ENCODE measurements at regions not wholly inside any gene's neighbourhood (a gene's known extent, or its start where the extent isn't known, plus 50 kb on each side); places are given as distances from the start of the nearest gene placed in this dataset.
"Not testable (repeated sequence)": the region's sequence is repeated elsewhere in the genome, so short reads cannot be mapped to it uniquely, and the experiment has no call there.

- Histone ChIP-seq H3K27me3 (no peaks in the 10 kb centered on the region), H3K4me1 (no peaks in the 10 kb centered on the region), H3K27ac (no peak overlapping the region), H3K36me3 (no peaks in the 10 kb centered on the region), H3K4me3 (no peak overlapping the region), H3K9me3 (no peaks in the 10 kb centered on the region)
- TF ChIP-seq POLR2A (IDR thresholded peaks at IDR 0.05) (no peak), CTCF (IDR thresholded peaks at IDR 0.05) (no peak), POLR2AphosphoS5 (IDR thresholded peaks at IDR 0.05; ENCODE audit: insufficient read depth in 1 of 2, low read depth in 1 of 2) (no peak)
- intact Hi-C loops (cut with DNase I) = no loop called here
- DNase-seq (ENCODE audit: extremely low spot score in 2 of 2) = no peak
These were observed 90.7 kb downstream of the SCN11A start for GRCh38 chr3:38960953-38961622.

- Histone ChIP-seq H3K27me3 (no peaks in the 10 kb centered on the region), H3K4me1 (no peaks in the 10 kb centered on the region), H3K27ac (no peak overlapping the region), H3K9me3 (no peaks in the 10 kb centered on the region), H3K4me3 (no peak overlapping the region), H3K36me3 (no peaks in the 10 kb centered on the region)
- DNase-seq (ENCODE audit: extremely low spot score in 2 of 2) = no peak
- no peak for TF ChIP-seq POLR2AphosphoS5 (IDR thresholded peaks at IDR 0.05; ENCODE audit: insufficient read depth in 1 of 2, low read depth in 1 of 2)
- no peak for TF ChIP-seq CTCF (IDR thresholded peaks at IDR 0.05)
- no peak for TF ChIP-seq POLR2A (IDR thresholded peaks at IDR 0.05)
- intact Hi-C loops (cut with DNase I) = no loop called here
These were observed 91.6 kb downstream of the SCN11A start for GRCh38 chr3:38960042-38960622.

- no peak for DNase-seq (ENCODE audit: extremely low spot score in 2 of 2)
- TF ChIP-seq POLR2AphosphoS5 (IDR thresholded peaks at IDR 0.05; ENCODE audit: insufficient read depth in 1 of 2, low read depth in 1 of 2) (no peak), CTCF (IDR thresholded peaks at IDR 0.05) (no peak), POLR2A (IDR thresholded peaks at IDR 0.05) (no peak)
- Histone ChIP-seq H3K9me3 (no peaks in the 10 kb centered on the region), H3K36me3 (no peaks in the 10 kb centered on the region), H3K4me1 (no peaks in the 10 kb centered on the region), H3K4me3 (no peak overlapping the region), H3K27me3 (no peaks in the 10 kb centered on the region), H3K27ac (no peak overlapping the region)
- intact Hi-C loops (cut with DNase I) = no loop called here
These were observed 93.6 kb downstream of the SCN11A start for GRCh38 chr3:38958026-38958720.

GRCh38 chr3:38957296-38957695 is 94.4 kb downstream of the SCN11A start:
- H3K4me1 ChIP-seq = no peaks in the 10 kb centered on the region
- no peaks in the 10 kb centered on the region for H3K36me3 ChIP-seq
- no peak overlapping the region for H3K27ac ChIP-seq
- no peak overlapping the region for H3K4me3 ChIP-seq
- H3K9me3 ChIP-seq = no peaks in the 10 kb centered on the region
- H3K27me3 ChIP-seq = no peaks in the 10 kb centered on the region
- intact Hi-C loops (cut with DNase I) = no loop called here
- TF ChIP-seq CTCF (IDR thresholded peaks at IDR 0.05) (no peak), POLR2AphosphoS5 (IDR thresholded peaks at IDR 0.05; ENCODE audit: insufficient read depth in 1 of 2, low read depth in 1 of 2) (no peak), POLR2A (IDR thresholded peaks at IDR 0.05) (no peak)
- DNase-seq (ENCODE audit: extremely low spot score in 2 of 2) = no peak

- H3K9me3 ChIP-seq = no peaks in the 10 kb centered on the region
- no peaks in the 10 kb centered on the region for H3K27me3 ChIP-seq
- TF ChIP-seq POLR2A (IDR thresholded peaks at IDR 0.05) (no peak), CTCF (IDR thresholded peaks at IDR 0.05) (no peak), POLR2AphosphoS5 (IDR thresholded peaks at IDR 0.05; ENCODE audit: insufficient read depth in 1 of 2, low read depth in 1 of 2) (no peak)
- no peak overlapping the region for H3K27ac ChIP-seq
- no peaks in the 10 kb centered on the region for H3K36me3 ChIP-seq
- H3K4me3 ChIP-seq = no peak overlapping the region
- intact Hi-C loops (cut with DNase I) = no loop called here
- no peaks in the 10 kb centered on the region for H3K4me1 ChIP-seq
- DNase-seq (ENCODE audit: extremely low spot score in 2 of 2) = no peak
These were observed 99.0 kb downstream of the SCN11A start for GRCh38 chr3:38952721-38953120.

GRCh38 chr3:38951167-38951566 is 100.6 kb downstream of the SCN11A start:
- DNase-seq (ENCODE audit: extremely low spot score in 2 of 2); H3K4me3 ChIP-seq; H3K9me3 ChIP-seq; H3K36me3 ChIP-seq; H3K27me3 ChIP-seq; H3K27ac ChIP-seq; H3K4me1 ChIP-seq; intact Hi-C loops (cut with DNase I): not testable (repeated sequence)

Data from vagina (tissue), 2 donors.